Dendritic cell treated with granulocyte-macrophage colony-stimulating factor and Interleukin-4, amounts not matched to agents 40 ng/mL and 50 ng/mL, for 4 days (primary cell): ENCODE measurements at regions not wholly inside any gene's neighbourhood (a gene's known extent, or its start where the extent isn't known, plus 50 kb on each side); places are given as distances from the start of the nearest gene placed in this dataset.

Experiments used
- H3K27ac Mint-ChIP-seq: one replicate; pipeline ENCODE4 v1.8.0; 2022; ENCODE audit warnings: mild to moderate bottlenecking, mixed read lengths
- H3K27me3 Mint-ChIP-seq: one replicate; pipeline ENCODE4 v1.8.0; 2022; ENCODE audit warnings: mild to moderate bottlenecking, mixed read lengths
- H3K36me3 Mint-ChIP-seq: one replicate; pipeline ENCODE4 v1.8.0; 2022; ENCODE audit warnings: low read depth, mixed read lengths
- H3K4me1 Mint-ChIP-seq: one replicate; pipeline ENCODE4 v1.8.0; 2022; ENCODE audit warnings: low read depth, mixed read lengths
- H3K4me3 Mint-ChIP-seq: one replicate; pipeline ENCODE4 v1.8.0; 2022; ENCODE audit warnings: mild to moderate bottlenecking, moderate library complexity, mixed read lengths
- H3K9me3 Mint-ChIP-seq: one replicate; pipeline ENCODE4 v1.8.0; 2022; ENCODE audit warnings: mixed read lengths
- intact Hi-C: fragments of 100-400 bp; cut with micrococcal nuclease; formaldehyde crosslinking; loops from one replicate; pipeline ENCODE4 v1.15.0; 2022

GRCh38 chr2:144268036-144268678 lies 251.8 kb downstream of the ZEB2 start:
- Mint-ChIP-seq H3K27ac (peak overlapping the region; percentile 43), H3K9me3 (no peaks in the 10 kb centered on the region), H3K4me3 (no peak overlapping the region), H3K27me3 (no peaks in the 10 kb centered on the region), H3K4me1 (peaks cover 46% of the 10 kb centered on the region), H3K36me3 (no peaks in the 10 kb centered on the region)
- intact Hi-C loops: no loop called here

- H3K27me3 Mint-ChIP-seq: no peaks in the 10 kb centered on the region
- H3K9me3 Mint-ChIP-seq: no peaks in the 10 kb centered on the region
- H3K4me3 Mint-ChIP-seq: no peak overlapping the region
- H3K27ac Mint-ChIP-seq: peak overlapping the region; percentile 46
- H3K4me1 Mint-ChIP-seq: peaks cover 46% of the 10 kb centered on the region
- intact Hi-C loops: no loop called here
- H3K36me3 Mint-ChIP-seq: no peaks in the 10 kb centered on the region
Observed at GRCh38 chr2:144267239-144267638, 252.7 kb downstream of the ZEB2 start.

GRCh38 chr2:144265654-144266053 lies 254.3 kb downstream of the ZEB2 start:
- Mint-ChIP-seq H3K27ac (peak overlapping the region; percentile 3), H3K27me3 (no peaks in the 10 kb centered on the region), H3K4me3 (no peak overlapping the region), H3K9me3 (no peaks in the 10 kb centered on the region), H3K4me1 (peaks cover 32% of the 10 kb centered on the region), H3K36me3 (no peaks in the 10 kb centered on the region)
- intact Hi-C loops: no loop called here

GRCh38 chr2:144261966-144262365 lies 258.0 kb downstream of the ZEB2 start:
- intact Hi-C loops: no loop called here
- Mint-ChIP-seq H3K27ac (no peak overlapping the region), H3K9me3 (peaks cover 20% of the 10 kb centered on the region), H3K36me3 (peaks cover 16% of the 10 kb centered on the region), H3K27me3 (no peaks in the 10 kb centered on the region), H3K4me1 (peaks cover 22% of the 10 kb centered on the region), H3K4me3 (no peak overlapping the region)

- Mint-ChIP-seq H3K27ac (no peak overlapping the region), H3K27me3 (no peaks in the 10 kb centered on the region), H3K4me3 (no peak overlapping the region), H3K9me3 (peaks cover 20% of the 10 kb centered on the region), H3K4me1 (peaks cover 24% of the 10 kb centered on the region), H3K36me3 (peaks cover 16% of the 10 kb centered on the region)
- intact Hi-C loops: no loop called here
Observed at GRCh38 chr2:144261336-144261735, 258.6 kb downstream of the ZEB2 start.

- no peak overlapping the region for H3K4me3 Mint-ChIP-seq
- H3K9me3 Mint-ChIP-seq: peaks cover 32% of the 10 kb centered on the region
- peaks cover 20% of the 10 kb centered on the region for H3K4me1 Mint-ChIP-seq
- peaks cover 30% of the 10 kb centered on the region for H3K36me3 Mint-ChIP-seq
- intact Hi-C loops: no loop called here
- H3K27me3 Mint-ChIP-seq: no peaks in the 10 kb centered on the region
- no peak overlapping the region for H3K27ac Mint-ChIP-seq
Observed at GRCh38 chr2:144259332-144259731, 260.6 kb downstream of the ZEB2 start.

- Mint-ChIP-seq H3K36me3 (peaks cover 42% of the 10 kb centered on the region), H3K27ac (no peak overlapping the region), H3K4me1 (peaks cover 15% of the 10 kb centered on the region), H3K4me3 (no peak overlapping the region), H3K9me3 (peaks cover 42% of the 10 kb centered on the region), H3K27me3 (no peaks in the 10 kb centered on the region)
- intact Hi-C loops: no loop called here
Observed at GRCh38 chr2:144258154-144258553, 261.8 kb downstream of the ZEB2 start.

- H3K36me3 Mint-ChIP-seq: peaks cover 49% of the 10 kb centered on the region
- H3K27me3 Mint-ChIP-seq: no peaks in the 10 kb centered on the region
- peaks cover 51% of the 10 kb centered on the region for H3K9me3 Mint-ChIP-seq
- intact Hi-C loops: no loop called here
- H3K4me1 Mint-ChIP-seq: peaks cover 15% of the 10 kb centered on the region
- no peak overlapping the region for H3K4me3 Mint-ChIP-seq
- no peak overlapping the region for H3K27ac Mint-ChIP-seq
Observed at GRCh38 chr2:144256996-144257707, 262.8 kb downstream of the ZEB2 start.

GRCh38 chr2:144254342-144255235 lies 265.3 kb downstream of the ZEB2 start:
- no peak overlapping the region for H3K27ac Mint-ChIP-seq
- no peaks in the 10 kb centered on the region for H3K27me3 Mint-ChIP-seq
- peaks cover 15% of the 10 kb centered on the region for H3K4me1 Mint-ChIP-seq
- H3K36me3 Mint-ChIP-seq: peaks cover 49% of the 10 kb centered on the region
- H3K4me3 Mint-ChIP-seq: no peak overlapping the region
- intact Hi-C loops: no loop called here
- peaks cover 51% of the 10 kb centered on the region for H3K9me3 Mint-ChIP-seq

- Mint-ChIP-seq H3K4me1 (peaks cover 15% of the 10 kb centered on the region), H3K36me3 (peaks cover 48% of the 10 kb centered on the region), H3K27ac (no peak overlapping the region), H3K27me3 (no peaks in the 10 kb centered on the region), H3K9me3 (peaks cover 47% of the 10 kb centered on the region), H3K4me3 (no peak overlapping the region)
- intact Hi-C loops: no loop called here
Observed at GRCh38 chr2:144253743-144254142, 266.2 kb downstream of the ZEB2 start.

- Mint-ChIP-seq H3K36me3 (peaks cover 38% of the 10 kb centered on the region), H3K27ac (no peak overlapping the region)
Observed at GRCh38 chr2:144252694-144253093, 267.2 kb downstream of the ZEB2 start.

GRCh38 chr2:144249035-144249637 lies 270.8 kb downstream of the ZEB2 start:
- Mint-ChIP-seq H3K4me3 (no peak overlapping the region), H3K27ac (peak overlapping the region; percentile 70), H3K36me3 (peaks cover 23% of the 10 kb centered on the region), H3K4me1 (no peaks in the 10 kb centered on the region), H3K27me3 (no peaks in the 10 kb centered on the region), H3K9me3 (peaks cover 31% of the 10 kb centered on the region)
- intact Hi-C loops: no loop called here

More at GRCh38 chr2:144252694-144253093, 267.2 kb downstream of the ZEB2 start:
- Mint-ChIP-seq H3K27me3 (no peaks in the 10 kb centered on the region), H3K4me1 (peaks cover 15% of the 10 kb centered on the region), H3K4me3 (no peak overlapping the region), H3K9me3 (peaks cover 37% of the 10 kb centered on the region)
- intact Hi-C loops: no loop called here

GRCh38 chr2:144248350-144249034 lies 271.4 kb downstream of the ZEB2 start:
- intact Hi-C loops: no loop called here
- Mint-ChIP-seq H3K4me1 (no peaks in the 10 kb centered on the region), H3K36me3 (peaks cover 17% of the 10 kb centered on the region), H3K4me3 (no peak overlapping the region), H3K27me3 (no peaks in the 10 kb centered on the region), H3K9me3 (peaks cover 25% of the 10 kb centered on the region), H3K27ac (peak overlapping the region; percentile 70)
